Astrocyte (in vitro differentiated cells and primary cell): ENCODE measurements at regions not wholly inside any gene's neighbourhood (a gene's known extent, or its start where the extent isn't known, plus 50 kb on each side); places are given as distances from the start of the nearest gene placed in this dataset.

ENCODE experiments used
- DNase-seq: peaks from one replicate; pipeline ENCODE4 v3.0.0-alpha.2; 2010; ENCODE audit warnings: low read depth
- FAIRE-seq: peaks from 2 replicates; lab custom pipeline; 2011; peaks lifted over from hg19 to GRCh38; lab: Jason Lieb, UNC
- H2AFZ ChIP-seq: 2 replicates; pipeline ENCODE4 v1.6.0; 2012; ENCODE audit warnings: low read depth, low read length, inconsistent platforms
- H3K27ac ChIP-seq: 2 replicates; pipeline ENCODE4 v1.5.1; 2011; ENCODE audit warnings: low read depth, low read length, inconsistent platforms
- H3K27me3 ChIP-seq: 2 replicates; pipeline ENCODE4 v1.6.0; 2011; ENCODE audit warnings: low read length, inconsistent platforms; ENCODE audit not compliant: insufficient read depth
- H3K36me3 ChIP-seq: 2 replicates; pipeline ENCODE4 v1.5.1; 2011; ENCODE audit warnings: low read length, inconsistent platforms; ENCODE audit not compliant: insufficient read depth
- H3K4me1 ChIP-seq: 2 replicates; pipeline ENCODE4 v1.5.1; 2011; ENCODE audit warnings: low read length, inconsistent platforms; ENCODE audit not compliant: insufficient read depth
- H3K4me2 ChIP-seq: 2 replicates; pipeline ENCODE4 v1.6.0; 2012; ENCODE audit warnings: low read length, inconsistent platforms
- H3K4me3 ChIP-seq: 2 replicates; pipeline ENCODE4 v1.5.1; 2011; ENCODE audit warnings: low read depth, mild to moderate bottlenecking, low read length, inconsistent platforms; ENCODE audit not compliant: insufficient read depth
- H3K79me2 ChIP-seq: 2 replicates; pipeline ENCODE4 v1.6.0; 2012; ENCODE audit warnings: mild to moderate bottlenecking, low read length, inconsistent platforms; ENCODE audit not compliant: insufficient read depth
- H3K9ac ChIP-seq: 2 replicates; pipeline ENCODE4 v1.6.0; 2012; ENCODE audit warnings: mild to moderate bottlenecking, low read length, inconsistent platforms
- H3K9me3 ChIP-seq: 2 replicates; pipeline ENCODE4 v1.5.1; 2012; ENCODE audit warnings: low read depth, mild to moderate bottlenecking, low read length, inconsistent platforms; ENCODE audit not compliant: insufficient read depth
- H4K20me1 ChIP-seq: 2 replicates; pipeline ENCODE4 v1.6.0; 2012; ENCODE audit warnings: low read length, inconsistent platforms; ENCODE audit not compliant: insufficient read depth
- H3K27ac Mint-ChIP-seq: one replicate; pipeline ENCODE4 v1.8.0; 2021; ENCODE audit warnings: mild to moderate bottlenecking, mixed read lengths; ENCODE audit not compliant: unreplicated experiment
- H3K27me3 Mint-ChIP-seq: one replicate; pipeline ENCODE4 v1.8.0; 2021; ENCODE audit warnings: low read depth, mixed read lengths; ENCODE audit not compliant: unreplicated experiment
- H3K36me3 Mint-ChIP-seq: one replicate; pipeline ENCODE4 v1.8.0; 2021; ENCODE audit warnings: low read depth, mixed read lengths; ENCODE audit not compliant: unreplicated experiment
- H3K4me1 Mint-ChIP-seq: one replicate; pipeline ENCODE4 v1.8.0; 2021; ENCODE audit warnings: low read depth, mixed read lengths; ENCODE audit not compliant: unreplicated experiment
- H3K4me3 Mint-ChIP-seq: one replicate; pipeline ENCODE4 v1.8.0; 2021; ENCODE audit warnings: mild to moderate bottlenecking, moderate library complexity, mixed read lengths; ENCODE audit not compliant: unreplicated experiment
- H3K9me3 Mint-ChIP-seq: one replicate; pipeline ENCODE4 v1.8.0; 2021; ENCODE audit warnings: mild to moderate bottlenecking, mixed read lengths; ENCODE audit not compliant: unreplicated experiment
- CTCF ChIP-seq: IDR thresholded peaks from 2 replicates; pipeline ENCODE4 v1.5.1; 2011; ENCODE audit warnings: low read depth, mild to moderate bottlenecking, inconsistent platforms, low read length, moderate library complexity; ENCODE audit not compliant: insufficient read depth
- EZH2 ChIP-seq: IDR thresholded peaks from 2 replicates; pipeline ENCODE4 v1.6.1; 2012; ENCODE audit warnings: mild to moderate bottlenecking, low read length, inconsistent platforms; ENCODE audit not compliant: insufficient read depth

GRCh38 chr12:74945771-74946198 lies 263.9 kb downstream of the KCNC2 start:
- H4K20me1 ChIP-seq, result no peaks in the 10 kb centered on the region
- H3K9me3 ChIP-seq, result no peaks in the 10 kb centered on the region
- no peak overlapping the region for H3K4me3 Mint-ChIP-seq
- FAIRE-seq, result no peak
- H3K27me3 Mint-ChIP-seq, result no peaks in the 10 kb centered on the region
- H3K27me3 ChIP-seq, result no peaks in the 10 kb centered on the region
- DNase-seq, result no peak
- H3K4me2 ChIP-seq, result no peak overlapping the region
- no peaks in the 10 kb centered on the region for H3K79me2 ChIP-seq
- no peak overlapping the region for H3K4me3 ChIP-seq
- H3K4me1 ChIP-seq, result no peaks in the 10 kb centered on the region
- H3K9me3 Mint-ChIP-seq, result no peaks in the 10 kb centered on the region
- no peaks in the 10 kb centered on the region for H3K4me1 Mint-ChIP-seq
- no peaks in the 10 kb centered on the region for H3K36me3 ChIP-seq
- no peak overlapping the region for H3K9ac ChIP-seq
- TF ChIP-seq CTCF (no peak), EZH2 (no peak)
- H3K27ac Mint-ChIP-seq, result no peak overlapping the region
- H2AFZ ChIP-seq, result no peak overlapping the region
- H3K27ac ChIP-seq, result no peak overlapping the region
- no peaks in the 10 kb centered on the region for H3K36me3 Mint-ChIP-seq

- no peak for DNase-seq
- no peaks in the 10 kb centered on the region for H3K9me3 ChIP-seq
- no peaks in the 10 kb centered on the region for H3K4me1 ChIP-seq
- H3K36me3 ChIP-seq, result no peaks in the 10 kb centered on the region
- TF ChIP-seq EZH2 (no peak), CTCF (no peak)
- H2AFZ ChIP-seq, result no peak overlapping the region
- no peaks in the 10 kb centered on the region for H3K79me2 ChIP-seq
- Mint-ChIP-seq H3K4me1 (no peaks in the 10 kb centered on the region), H3K4me3 (no peak overlapping the region), H3K27me3 (no peaks in the 10 kb centered on the region), H3K27ac (no peak overlapping the region), H3K9me3 (peaks cover 3% of the 10 kb centered on the region), H3K36me3 (no peaks in the 10 kb centered on the region)
- no peak overlapping the region for H3K4me2 ChIP-seq
- H3K27ac ChIP-seq, result no peak overlapping the region
- H3K4me3 ChIP-seq, result no peak overlapping the region
- no peak overlapping the region for H3K9ac ChIP-seq
- FAIRE-seq, result no peak
- no peaks in the 10 kb centered on the region for H4K20me1 ChIP-seq
- H3K27me3 ChIP-seq, result no peaks in the 10 kb centered on the region
These were observed 255.9 kb downstream of the KCNC2 start for GRCh38 chr12:74953697-74954096.

- Mint-ChIP-seq H3K9me3 (peaks cover 3% of the 10 kb centered on the region), H3K4me1 (no peaks in the 10 kb centered on the region), H3K27me3 (no peaks in the 10 kb centered on the region), H3K4me3 (no peak overlapping the region), H3K36me3 (no peaks in the 10 kb centered on the region), H3K27ac (no peak overlapping the region)
- FAIRE-seq (no peak), DNase-seq (no peak)
- no peak overlapping the region for H3K4me2 ChIP-seq
- H3K27ac ChIP-seq, result no peak overlapping the region
- TF ChIP-seq EZH2 (no peak), CTCF (no peak)
- H3K27me3 ChIP-seq, result no peaks in the 10 kb centered on the region
- H3K79me2 ChIP-seq, result no peaks in the 10 kb centered on the region
- no peaks in the 10 kb centered on the region for H3K9me3 ChIP-seq
- no peak overlapping the region for H3K4me3 ChIP-seq
- H4K20me1 ChIP-seq, result no peaks in the 10 kb centered on the region
- no peaks in the 10 kb centered on the region for H3K4me1 ChIP-seq
- H3K36me3 ChIP-seq, result no peaks in the 10 kb centered on the region
- no peak overlapping the region for H2AFZ ChIP-seq
- H3K9ac ChIP-seq, result no peak overlapping the region
These were observed 252.4 kb downstream of the KCNC2 start for GRCh38 chr12:74957231-74957630.
